Stimulated activated memory B cell treated with anti-CD40 and anti-IgM and Interleukin-4, amounts not matched to agents 10 μg/mL and 1 μg/mL and 100 μg/mL, for 72 hours (primary cell): ENCODE measurements at regions not wholly inside any gene's neighbourhood (a gene's known extent, or its start where the extent isn't known, plus 50 kb on each side); places are given as distances from the start of the nearest gene placed in this dataset.

ENCODE experiments used
- ATAC-seq: fragments of 150-1000 bp; cut with Tn5 transposase; 2 replicates; pipeline ENCODE4 v1.10.0; 2021
- H3K27ac Mint-ChIP-seq: one replicate; pipeline ENCODE4 v1.8.0; 2022; ENCODE audit warnings: mild to moderate bottlenecking, mixed read lengths
- H3K27me3 Mint-ChIP-seq: one replicate; pipeline ENCODE4 v1.8.0; 2022; ENCODE audit warnings: mixed read lengths
- H3K36me3 Mint-ChIP-seq: one replicate; pipeline ENCODE4 v1.8.0; 2022; ENCODE audit warnings: mixed read lengths
- H3K4me1 Mint-ChIP-seq: one replicate; pipeline ENCODE4 v1.8.0; 2022; ENCODE audit warnings: mixed read lengths
- H3K4me3 Mint-ChIP-seq: one replicate; pipeline ENCODE4 v1.8.0; 2022; ENCODE audit warnings: mild to moderate bottlenecking, moderate library complexity, mixed read lengths
- H3K9me3 Mint-ChIP-seq: one replicate; pipeline ENCODE4 v1.8.0; 2022; ENCODE audit warnings: mixed read lengths

DNA sequence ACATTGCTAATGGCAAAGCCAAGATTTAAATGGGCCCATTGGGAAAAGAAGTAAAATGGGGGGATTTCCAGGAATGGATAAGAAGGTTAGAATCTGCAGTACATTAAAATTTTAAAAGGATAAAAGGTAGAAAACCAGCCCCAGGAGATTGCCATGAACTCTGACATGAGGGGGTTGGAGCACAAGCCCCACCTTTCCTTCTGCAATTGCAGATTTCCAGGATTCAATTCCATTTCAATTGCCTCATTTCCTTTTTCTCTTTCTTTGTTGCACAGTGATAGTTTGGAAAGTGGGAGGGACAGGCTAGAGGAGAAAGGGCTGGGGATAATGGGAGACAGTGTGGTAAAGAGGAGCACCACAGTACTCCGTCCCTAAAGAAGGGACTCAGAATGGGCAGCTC lies 238.5 kb upstream of the RAB4A start:
- Mint-ChIP-seq H3K36me3 (no peaks in the 10 kb centered on the region), H3K4me3 (no peak overlapping the region), H3K27ac (no peak overlapping the region), H3K9me3 (no peaks in the 10 kb centered on the region), H3K4me1 (peaks cover 29% of the 10 kb centered on the region), H3K27me3 (peaks cover 50% of the 10 kb centered on the region)
- ATAC-seq, result no peak

GRCh38 chr1:229033480-229033879 lies 237.4 kb upstream of the RAB4A start:
- Mint-ChIP-seq H3K4me3 (no peak overlapping the region), H3K9me3 (no peaks in the 10 kb centered on the region), H3K27me3 (peaks cover 61% of the 10 kb centered on the region), H3K4me1 (peaks cover 23% of the 10 kb centered on the region), H3K27ac (no peak overlapping the region), H3K36me3 (no peaks in the 10 kb centered on the region)
- ATAC-seq, result no peak

DNA sequence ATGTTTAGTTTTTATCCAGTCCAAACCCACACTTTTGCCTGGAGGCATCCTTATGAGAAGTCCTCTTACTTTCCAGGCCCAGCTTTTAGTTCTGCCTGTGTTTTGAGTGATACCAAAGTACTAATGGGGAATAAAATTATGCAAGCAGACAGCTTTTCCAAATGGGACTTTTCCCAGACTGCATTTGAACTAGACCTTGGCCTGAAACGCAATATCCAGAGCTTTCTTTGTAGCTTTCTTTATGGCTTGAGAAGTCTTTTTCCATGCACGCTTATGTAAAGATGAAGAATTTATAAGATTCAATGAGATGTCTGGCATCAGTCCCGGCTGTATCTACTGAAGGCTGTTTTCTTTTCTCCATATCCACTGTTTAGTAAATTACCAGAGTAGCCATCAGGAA lies 236.6 kb upstream of the RAB4A start:
- Mint-ChIP-seq H3K9me3 (peaks cover 3% of the 10 kb centered on the region), H3K4me3 (no peak overlapping the region), H3K27ac (no peak overlapping the region), H3K27me3 (peaks cover 70% of the 10 kb centered on the region), H3K4me1 (peaks cover 23% of the 10 kb centered on the region), H3K36me3 (peaks cover 6% of the 10 kb centered on the region)
- no peak for ATAC-seq

DNA sequence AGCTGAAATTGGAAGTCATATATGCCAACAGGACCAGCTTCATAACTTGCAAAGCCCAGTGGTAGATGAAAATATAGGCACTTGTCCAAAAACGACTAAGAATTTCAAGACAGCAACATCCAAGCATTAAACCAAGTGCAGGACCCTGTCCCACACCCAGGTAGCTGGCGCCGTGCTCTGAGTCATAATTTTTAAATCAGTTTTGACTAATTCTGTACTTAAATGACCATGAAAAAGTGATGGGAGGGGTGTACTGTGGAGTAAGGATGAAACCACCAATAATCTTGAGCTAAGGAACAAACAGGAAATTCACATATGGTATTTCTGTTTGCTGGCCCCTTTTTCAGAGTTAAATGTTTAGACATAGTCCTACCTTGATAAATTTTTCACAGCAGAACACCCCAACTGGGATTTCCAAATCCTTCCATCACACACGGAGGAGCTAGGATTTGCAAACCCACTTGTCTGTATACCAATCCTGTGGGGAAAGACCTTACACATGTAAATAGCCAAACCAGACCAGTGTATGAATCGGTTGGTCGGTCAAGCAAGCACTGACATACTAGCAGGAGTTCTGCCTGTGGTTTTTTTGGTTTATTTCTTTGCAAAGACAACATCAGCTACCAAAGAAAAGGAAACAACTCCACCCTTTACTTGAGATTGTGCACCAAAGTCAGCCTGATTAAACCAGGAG lies 235.7 kb upstream of the RAB4A start:
- no peak overlapping the region for H3K27ac Mint-ChIP-seq
- peaks cover 76% of the 10 kb centered on the region for H3K27me3 Mint-ChIP-seq
- ATAC-seq, result peak; percentile 94
- peak overlapping the region; percentile 30 for H3K4me3 Mint-ChIP-seq
- peaks cover 6% of the 10 kb centered on the region for H3K36me3 Mint-ChIP-seq
- H3K9me3 Mint-ChIP-seq, result peaks cover 3% of the 10 kb centered on the region
- H3K4me1 Mint-ChIP-seq, result peaks cover 23% of the 10 kb centered on the region

GRCh38 chr1:229035748-229036082 lies 235.2 kb upstream of the RAB4A start:
- Mint-ChIP-seq H3K27ac (no peak overlapping the region), H3K4me1 (peaks cover 23% of the 10 kb centered on the region), H3K36me3 (peaks cover 6% of the 10 kb centered on the region), H3K27me3 (peaks cover 76% of the 10 kb centered on the region), H3K9me3 (peaks cover 3% of the 10 kb centered on the region), H3K4me3 (peak overlapping the region; percentile 30)
- ATAC-seq, result peak; percentile 61

- H3K4me3 Mint-ChIP-seq, result no peak overlapping the region
- H3K27ac Mint-ChIP-seq, result no peak overlapping the region
- H3K4me1 Mint-ChIP-seq, result peaks cover 23% of the 10 kb centered on the region
- peaks cover 6% of the 10 kb centered on the region for H3K36me3 Mint-ChIP-seq
- no peak for ATAC-seq
- H3K27me3 Mint-ChIP-seq, result peaks cover 74% of the 10 kb centered on the region
- peaks cover 6% of the 10 kb centered on the region for H3K9me3 Mint-ChIP-seq
These were observed 233.0 kb upstream of the RAB4A start for GRCh38 chr1:229037806-229038405.

GRCh38 chr1:229040630-229041358 lies 230.1 kb upstream of the RAB4A start:
- no peak for ATAC-seq
- Mint-ChIP-seq H3K9me3 (peaks cover 6% of the 10 kb centered on the region), H3K36me3 (peaks cover 6% of the 10 kb centered on the region), H3K4me3 (no peak overlapping the region), H3K27me3 (peaks cover 89% of the 10 kb centered on the region), H3K27ac (no peak overlapping the region), H3K4me1 (peaks cover 11% of the 10 kb centered on the region)

DNA sequence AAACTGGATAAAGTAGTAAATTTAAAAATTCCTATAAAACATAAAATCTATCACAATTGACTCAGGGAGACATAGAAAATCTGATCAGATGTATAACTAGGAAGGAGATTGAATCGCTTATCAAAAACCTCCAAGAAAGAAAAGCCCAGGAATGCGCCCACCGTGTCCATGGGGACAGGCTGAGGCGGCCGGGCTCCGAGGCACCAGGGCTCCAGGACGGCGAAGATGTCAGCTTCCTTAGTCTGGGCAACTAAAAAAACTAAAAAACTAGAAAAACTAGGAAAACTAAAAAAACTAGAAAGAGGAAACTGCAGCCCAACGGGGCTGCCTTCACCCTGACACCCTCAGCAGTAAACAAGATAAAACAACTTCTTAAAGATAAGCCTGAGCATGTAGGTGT lies 229.0 kb upstream of the RAB4A start:
- peaks cover 6% of the 10 kb centered on the region for H3K9me3 Mint-ChIP-seq
- peaks cover 95% of the 10 kb centered on the region for H3K27me3 Mint-ChIP-seq
- ATAC-seq, result no peak
- peaks cover 6% of the 10 kb centered on the region for H3K36me3 Mint-ChIP-seq
- no peaks in the 10 kb centered on the region for H3K4me1 Mint-ChIP-seq
- no peak overlapping the region for H3K27ac Mint-ChIP-seq
- no peak overlapping the region for H3K4me3 Mint-ChIP-seq

GRCh38 chr1:229042482-229042881 lies 228.4 kb upstream of the RAB4A start:
- no peak overlapping the region for H3K4me3 Mint-ChIP-seq
- peaks cover 6% of the 10 kb centered on the region for H3K36me3 Mint-ChIP-seq
- peaks cover 6% of the 10 kb centered on the region for H3K9me3 Mint-ChIP-seq
- no peaks in the 10 kb centered on the region for H3K4me1 Mint-ChIP-seq
- H3K27me3 Mint-ChIP-seq, result peaks cover 95% of the 10 kb centered on the region
- no peak overlapping the region for H3K27ac Mint-ChIP-seq
- no peak for ATAC-seq

DNA sequence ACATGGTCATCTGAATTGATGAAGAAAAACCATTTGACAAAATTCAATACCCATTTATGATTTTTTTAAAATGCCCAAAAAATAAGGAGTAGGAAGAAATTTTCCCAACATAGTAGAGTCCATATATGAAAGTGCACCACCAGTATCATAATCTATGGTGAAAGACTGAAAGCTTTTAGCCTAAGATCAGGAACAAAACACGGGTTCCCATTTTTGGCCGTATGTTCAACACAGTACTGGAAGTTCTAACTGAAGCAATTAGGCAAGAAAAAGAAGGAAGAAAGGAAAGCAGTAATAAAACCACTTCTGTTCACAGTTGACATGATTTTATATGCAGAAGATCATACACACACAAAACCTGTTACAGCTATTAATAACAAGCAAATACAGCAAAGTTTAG lies 227.8 kb upstream of the RAB4A start:
- Mint-ChIP-seq H3K36me3 (peaks cover 6% of the 10 kb centered on the region), H3K4me3 (no peak overlapping the region), H3K9me3 (peaks cover 6% of the 10 kb centered on the region), H3K27me3 (peaks cover 95% of the 10 kb centered on the region), H3K4me1 (no peaks in the 10 kb centered on the region), H3K27ac (no peak overlapping the region)
- ATAC-seq, result no peak

DNA sequence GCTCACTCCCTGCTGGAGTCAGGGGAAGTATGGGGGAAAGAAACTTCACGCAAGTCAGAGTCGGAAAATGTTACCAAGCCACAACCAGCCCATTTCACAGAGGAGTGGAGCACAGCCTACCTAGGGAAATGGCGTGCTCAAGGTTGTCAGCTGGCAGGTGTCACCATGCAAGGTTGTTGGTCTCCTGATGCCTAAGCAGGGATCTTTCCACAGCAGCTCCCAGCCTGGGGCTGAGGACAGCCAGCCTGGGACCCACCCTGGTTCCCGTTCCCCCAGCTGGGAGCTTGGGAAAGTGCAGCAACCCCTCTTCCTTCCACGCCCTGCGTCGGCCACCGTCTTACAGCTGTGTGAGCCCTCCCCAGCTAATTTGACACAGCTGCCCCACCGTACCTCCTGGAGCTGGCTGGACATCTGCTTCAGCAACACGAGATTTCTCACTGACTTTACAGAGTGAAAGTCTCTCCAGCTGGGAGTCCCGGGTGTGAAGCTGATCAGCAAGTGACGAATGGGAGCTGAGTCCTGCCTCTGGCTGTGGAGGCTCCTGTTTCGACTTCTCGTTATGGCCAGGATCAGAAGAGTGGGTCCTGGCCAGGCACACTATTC lies 224.6 kb upstream of the RAB4A start:
- H3K4me3 Mint-ChIP-seq, result no peak overlapping the region
- H3K27ac Mint-ChIP-seq, result no peak overlapping the region
- no peaks in the 10 kb centered on the region for H3K4me1 Mint-ChIP-seq
- H3K9me3 Mint-ChIP-seq, result peaks cover 2% of the 10 kb centered on the region
- no peaks in the 10 kb centered on the region for H3K36me3 Mint-ChIP-seq
- no peak for ATAC-seq
- H3K27me3 Mint-ChIP-seq, result peaks cover 83% of the 10 kb centered on the region

GRCh38 chr1:229047161-229047839 lies 223.6 kb upstream of the RAB4A start:
- Mint-ChIP-seq H3K4me3 (no peak overlapping the region), H3K27ac (no peak overlapping the region), H3K36me3 (no peaks in the 10 kb centered on the region), H3K9me3 (peaks cover 6% of the 10 kb centered on the region), H3K27me3 (peaks cover 80% of the 10 kb centered on the region), H3K4me1 (no peaks in the 10 kb centered on the region)
- no peak for ATAC-seq

GRCh38 chr1:229047840-229048620 lies 222.9 kb upstream of the RAB4A start:
- Mint-ChIP-seq H3K4me3 (no peak overlapping the region), H3K4me1 (no peaks in the 10 kb centered on the region), H3K27me3 (peaks cover 78% of the 10 kb centered on the region), H3K36me3 (no peaks in the 10 kb centered on the region), H3K9me3 (peaks cover 6% of the 10 kb centered on the region), H3K27ac (no peak overlapping the region)
- no peak for ATAC-seq

- no peak for ATAC-seq
- H3K4me3 Mint-ChIP-seq, result no peak overlapping the region
- no peaks in the 10 kb centered on the region for H3K36me3 Mint-ChIP-seq
- H3K27me3 Mint-ChIP-seq, result peaks cover 78% of the 10 kb centered on the region
- no peaks in the 10 kb centered on the region for H3K4me1 Mint-ChIP-seq
- peaks cover 6% of the 10 kb centered on the region for H3K9me3 Mint-ChIP-seq
- H3K27ac Mint-ChIP-seq, result no peak overlapping the region
These were observed 222.0 kb upstream of the RAB4A start for GRCh38 chr1:229048896-229049295.
